Fibroblast of upper back skin (primary cell): ENCODE measurements at regions not wholly inside any gene's neighbourhood (a gene's known extent, or its start where the extent isn't known, plus 50 kb on each side); places are given as distances from the start of the nearest gene placed in this dataset.

Experiments
- DNase-seq: peaks from one replicate; pipeline ENCODE4 v3.0.0-alpha.2; 2013

GRCh38 chr4:122512430-122512829 is 55.9 kb upstream of the IL2 start:
- DNase-seq, result no peak

- no peak for DNase-seq
Observed at GRCh38 chr4:122508083-122508482, 51.6 kb upstream of the IL2 start.
